HEK293T (cell line): ENCODE measurements at regions not wholly inside any gene's neighbourhood (a gene's known extent, or its start where the extent isn't known, plus 50 kb on each side); places are given as distances from the start of the nearest gene placed in this dataset.

ENCODE experiments used
- FOXA1 ChIP-seq: fragments of 450-650 bp; IDR thresholded peaks from 2 replicates; pipeline ENCODE4 v1.6.1; 2016; ENCODE audit warnings: mild to moderate bottlenecking
- SUZ12 ChIP-seq: fragments of 450-650 bp; IDR thresholded peaks from 2 replicates; pipeline ENCODE4 v1.6.1; 2016; ENCODE audit warnings: mild to moderate bottlenecking

DNA sequence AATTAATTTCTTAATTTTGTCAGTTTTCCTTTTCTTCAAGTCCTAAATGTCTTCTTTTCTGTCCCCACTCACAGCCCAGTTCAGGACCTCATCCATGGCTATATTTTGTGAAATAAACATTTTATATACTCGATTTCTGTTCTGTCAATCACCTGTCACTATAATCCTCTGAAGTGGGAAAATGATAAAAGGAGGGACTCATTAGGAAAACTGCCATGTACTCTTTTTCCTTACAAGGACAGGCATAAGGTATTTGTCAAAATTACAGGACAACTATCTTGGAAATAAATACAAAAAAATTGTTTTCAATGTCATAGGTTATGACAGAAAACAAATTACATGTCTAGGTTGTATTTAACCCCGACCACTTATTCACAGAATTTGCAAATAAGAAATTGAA, 240.1 kb upstream of the CBLB start:
- no peak for TF ChIP-seq FOXA1
- no peak for TF ChIP-seq SUZ12
